C4-2B (cell line): ENCODE measurements at regions not wholly inside any gene's neighbourhood (a gene's known extent, or its start where the extent isn't known, plus 50 kb on each side); places are given as distances from the start of the nearest gene placed in this dataset.

ENCODE experiments used
- CTCF ChIP-seq: fragments of 450-650 bp; conservative IDR thresholded peaks from 2 replicates; pipeline ENCODE4 v1.5.1; 2017; ENCODE audit warnings: mild to moderate bottlenecking
- ZFX ChIP-seq: fragments of 450-650 bp; IDR thresholded peaks from 2 replicates; pipeline ENCODE4 v1.6.1; 2017

GRCh38 chr2:238574490-238575271 is 148.0 kb downstream of the ASB1 start:
- TF ChIP-seq CTCF (no peak), ZFX (no peak)
